ENCODE measurements at regions not wholly inside any gene's neighbourhood (a gene's known extent, or its start where the extent isn't known, plus 50 kb on each side); places are given as distances from the start of the nearest gene placed in this dataset.

DNA sequence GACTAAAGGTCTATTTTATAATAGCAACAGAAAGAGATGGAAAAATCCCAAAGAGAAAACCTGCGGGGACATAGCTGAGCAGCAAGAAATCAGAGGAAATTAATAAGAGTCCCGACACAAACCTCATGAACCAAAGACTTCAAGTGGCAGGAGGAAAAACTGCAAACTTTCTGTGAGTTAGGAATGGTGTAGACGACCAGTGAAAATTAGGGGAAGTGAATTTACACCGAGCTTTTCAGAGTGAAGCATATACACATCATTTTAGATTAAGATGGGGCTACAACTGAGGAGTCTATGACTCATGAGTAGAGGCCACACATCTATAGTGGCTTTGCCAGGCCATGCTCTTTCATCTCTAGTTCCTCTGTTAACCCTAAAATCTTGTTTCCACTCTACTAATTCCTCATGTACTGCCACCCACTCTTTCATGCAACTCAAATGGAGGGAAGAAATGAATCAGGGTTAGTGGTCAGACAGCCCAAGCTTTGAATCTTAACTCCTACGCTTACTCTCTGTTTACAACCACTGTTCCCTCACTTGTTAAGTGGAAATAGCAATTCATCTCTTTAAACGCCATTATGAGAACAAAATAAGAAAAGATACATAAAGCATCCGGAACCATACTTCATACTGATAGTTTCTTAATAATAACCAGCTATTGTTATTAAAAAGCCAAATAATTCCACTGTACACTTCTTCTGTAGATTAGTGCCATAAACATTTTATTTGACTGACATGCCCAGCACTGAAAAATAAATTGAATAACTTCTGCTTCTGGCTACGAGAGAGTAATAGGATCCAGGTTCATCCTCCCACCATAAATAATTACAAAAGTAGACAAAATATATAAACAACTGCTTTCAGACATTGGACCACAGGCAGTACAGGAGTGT lies 219.3 kb downstream of the RMST start:
- TF ChIP-seq, protein P1, sequence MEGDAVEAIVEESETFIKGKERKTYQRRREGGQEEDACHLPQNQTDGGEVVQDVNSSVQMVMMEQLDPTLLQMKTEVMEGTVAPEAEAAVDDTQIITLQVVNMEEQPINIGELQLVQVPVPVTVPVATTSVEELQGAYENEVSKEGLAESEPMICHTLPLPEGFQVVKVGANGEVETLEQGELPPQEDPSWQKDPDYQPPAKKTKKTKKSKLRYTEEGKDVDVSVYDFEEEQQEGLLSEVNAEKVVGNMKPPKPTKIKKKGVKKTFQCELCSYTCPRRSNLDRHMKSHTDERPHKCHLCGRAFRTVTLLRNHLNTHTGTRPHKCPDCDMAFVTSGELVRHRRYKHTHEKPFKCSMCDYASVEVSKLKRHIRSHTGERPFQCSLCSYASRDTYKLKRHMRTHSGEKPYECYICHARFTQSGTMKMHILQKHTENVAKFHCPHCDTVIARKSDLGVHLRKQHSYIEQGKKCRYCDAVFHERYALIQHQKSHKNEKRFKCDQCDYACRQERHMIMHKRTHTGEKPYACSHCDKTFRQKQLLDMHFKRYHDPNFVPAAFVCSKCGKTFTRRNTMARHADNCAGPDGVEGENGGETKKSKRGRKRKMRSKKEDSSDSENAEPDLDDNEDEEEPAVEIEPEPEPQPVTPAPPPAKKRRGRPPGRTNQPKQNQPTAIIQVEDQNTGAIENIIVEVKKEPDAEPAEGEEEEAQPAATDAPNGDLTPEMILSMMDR (IDR thresholded peaks at IDR 0.05): no peak
- no peak for TF ChIP-seq POLR2A (IDR thresholded peaks at IDR 0.05)

Data from Peyer's patch (tissue), 4 donors.